Upper lobe of left lung (tissue), 4 donors: ENCODE measurements at regions not wholly inside any gene's neighbourhood (a gene's known extent, or its start where the extent isn't known, plus 50 kb on each side); places are given as distances from the start of the nearest gene placed in this dataset.

Experiments
- EP300 ChIP-seq, 4 donors: sonication (generic); formaldehyde crosslinking; IDR thresholded peaks; one replicate each; pipeline ENCODE4 v1.5.1; 2017; ENCODE audit warnings: antibody characterized with exemption in 4 of 4, control low read depth in 2 of 4
- POLR2A ChIP-seq, 4 donors: fragments of 450-650 bp; IDR thresholded peaks; one replicate each; pipeline ENCODE4 v1.5.1; 2016 to 2017; ENCODE audit warnings: antibody characterized with exemption in 4 of 4, mild to moderate bottlenecking in 2 of 4
- POLR2AphosphoS5 ChIP-seq, 2 donors: sonication (generic); formaldehyde crosslinking; IDR thresholded peaks; one replicate each; pipeline ENCODE4 v1.5.1; 2017; ENCODE audit warnings: antibody characterized with exemption in 2 of 2
- TF ChIP-seq, protein P1 (sequence below), 6 experiments: fragments of 450-650 bp in 4 of 6; fragments of 200-600 bp in 2 of 6; sonication (generic) in 2 of 6; IDR thresholded peaks; one replicate each; pipeline ENCODE4 v1.5.1; 2016 to 2019; ENCODE audit warnings: antibody characterized with exemption in 6 of 6

DNA sequence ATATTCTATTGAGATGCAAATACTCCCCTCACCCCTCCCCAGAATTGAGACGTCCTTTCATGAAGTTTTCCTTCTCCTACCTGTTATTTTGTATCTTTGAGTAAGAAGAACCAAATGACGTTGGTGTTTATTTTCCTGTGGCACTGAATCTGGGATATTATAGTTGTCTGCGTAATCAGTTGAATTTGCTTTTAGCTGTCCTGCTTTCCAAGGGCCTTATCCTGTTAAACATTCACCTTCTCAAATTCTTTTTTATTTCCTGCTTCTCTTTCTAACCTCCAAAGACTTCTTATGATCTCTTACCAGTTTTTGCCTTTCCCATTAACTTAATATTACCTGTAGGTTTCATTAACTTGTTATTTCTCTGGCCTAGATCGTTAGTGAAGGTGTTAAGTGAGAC is 1254.9 kb upstream of the WWC1 start:
- TF ChIP-seq POLR2AphosphoS5 (IDR thresholded peaks at IDR 0.05), result no peak
- TF ChIP-seq, protein P1, sequence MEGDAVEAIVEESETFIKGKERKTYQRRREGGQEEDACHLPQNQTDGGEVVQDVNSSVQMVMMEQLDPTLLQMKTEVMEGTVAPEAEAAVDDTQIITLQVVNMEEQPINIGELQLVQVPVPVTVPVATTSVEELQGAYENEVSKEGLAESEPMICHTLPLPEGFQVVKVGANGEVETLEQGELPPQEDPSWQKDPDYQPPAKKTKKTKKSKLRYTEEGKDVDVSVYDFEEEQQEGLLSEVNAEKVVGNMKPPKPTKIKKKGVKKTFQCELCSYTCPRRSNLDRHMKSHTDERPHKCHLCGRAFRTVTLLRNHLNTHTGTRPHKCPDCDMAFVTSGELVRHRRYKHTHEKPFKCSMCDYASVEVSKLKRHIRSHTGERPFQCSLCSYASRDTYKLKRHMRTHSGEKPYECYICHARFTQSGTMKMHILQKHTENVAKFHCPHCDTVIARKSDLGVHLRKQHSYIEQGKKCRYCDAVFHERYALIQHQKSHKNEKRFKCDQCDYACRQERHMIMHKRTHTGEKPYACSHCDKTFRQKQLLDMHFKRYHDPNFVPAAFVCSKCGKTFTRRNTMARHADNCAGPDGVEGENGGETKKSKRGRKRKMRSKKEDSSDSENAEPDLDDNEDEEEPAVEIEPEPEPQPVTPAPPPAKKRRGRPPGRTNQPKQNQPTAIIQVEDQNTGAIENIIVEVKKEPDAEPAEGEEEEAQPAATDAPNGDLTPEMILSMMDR (IDR thresholded peaks at IDR 0.05), result no peak
- no peak for TF ChIP-seq EP300 (IDR thresholded peaks at IDR 0.05)
- TF ChIP-seq POLR2A (IDR thresholded peaks at IDR 0.05), result no peak
